Esophagus muscularis mucosa (tissue), 4 donors: ENCODE measurements at regions not wholly inside any gene's neighbourhood (a gene's known extent, or its start where the extent isn't known, plus 50 kb on each side); places are given as distances from the start of the nearest gene placed in this dataset.

Experiments
- EP300 ChIP-seq: sonication (generic); formaldehyde crosslinking; IDR thresholded peaks from one replicate; pipeline ENCODE4 v1.6.1; 2017; ENCODE audit warnings: antibody characterized with exemption
- POLR2A ChIP-seq: fragments of 450-650 bp; IDR thresholded peaks from one replicate; pipeline ENCODE4 v1.6.1; 2017; ENCODE audit warnings: antibody characterized with exemption, moderate library complexity, mild to moderate bottlenecking, low read depth
- POLR2AphosphoS5 ChIP-seq, 2 donors: sonication (generic); formaldehyde crosslinking; IDR thresholded peaks; one replicate each; pipeline ENCODE4 v1.6.1; 2017; ENCODE audit warnings: antibody characterized with exemption in 2 of 2
- TF ChIP-seq, protein P1 (sequence below), 3 experiments: fragments of 200-600 bp in 2 of 3; fragments of 450-650 bp in 1 of 3; sonication (generic) in 2 of 3; IDR thresholded peaks; one replicate each; pipeline ENCODE4 v1.5.1; 2017 to 2019; ENCODE audit warnings: antibody characterized with exemption in 3 of 3, mild to moderate bottlenecking in 2 of 3, moderate library complexity in 1 of 3

DNA sequence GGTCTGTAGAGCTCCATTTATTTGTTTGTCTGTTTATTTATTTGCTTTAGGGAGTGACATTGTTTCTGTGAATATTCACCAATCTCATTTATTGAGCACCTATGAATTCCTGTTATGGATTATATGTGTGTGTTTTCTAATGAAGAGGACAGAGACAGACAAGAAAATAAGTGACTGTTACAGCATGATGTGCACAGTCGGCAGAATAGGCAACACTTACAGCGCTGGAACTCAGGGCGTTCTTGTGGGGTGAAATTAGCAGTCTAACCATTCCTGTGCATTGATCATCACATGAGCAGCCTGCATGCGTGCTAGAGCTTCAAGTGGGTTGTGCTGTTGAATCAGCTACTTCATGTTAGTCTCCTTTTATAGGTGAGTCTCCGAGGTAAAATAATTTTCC lies 960.7 kb downstream of the SLC4A3 start:
- TF ChIP-seq, protein P1, sequence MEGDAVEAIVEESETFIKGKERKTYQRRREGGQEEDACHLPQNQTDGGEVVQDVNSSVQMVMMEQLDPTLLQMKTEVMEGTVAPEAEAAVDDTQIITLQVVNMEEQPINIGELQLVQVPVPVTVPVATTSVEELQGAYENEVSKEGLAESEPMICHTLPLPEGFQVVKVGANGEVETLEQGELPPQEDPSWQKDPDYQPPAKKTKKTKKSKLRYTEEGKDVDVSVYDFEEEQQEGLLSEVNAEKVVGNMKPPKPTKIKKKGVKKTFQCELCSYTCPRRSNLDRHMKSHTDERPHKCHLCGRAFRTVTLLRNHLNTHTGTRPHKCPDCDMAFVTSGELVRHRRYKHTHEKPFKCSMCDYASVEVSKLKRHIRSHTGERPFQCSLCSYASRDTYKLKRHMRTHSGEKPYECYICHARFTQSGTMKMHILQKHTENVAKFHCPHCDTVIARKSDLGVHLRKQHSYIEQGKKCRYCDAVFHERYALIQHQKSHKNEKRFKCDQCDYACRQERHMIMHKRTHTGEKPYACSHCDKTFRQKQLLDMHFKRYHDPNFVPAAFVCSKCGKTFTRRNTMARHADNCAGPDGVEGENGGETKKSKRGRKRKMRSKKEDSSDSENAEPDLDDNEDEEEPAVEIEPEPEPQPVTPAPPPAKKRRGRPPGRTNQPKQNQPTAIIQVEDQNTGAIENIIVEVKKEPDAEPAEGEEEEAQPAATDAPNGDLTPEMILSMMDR (IDR thresholded peaks at IDR 0.05), result no peak
- TF ChIP-seq POLR2A (no peak), POLR2AphosphoS5 (IDR thresholded peaks at IDR 0.05) (no peak), EP300 (no peak)
